Mesodermal cell (in vitro differentiated cells): ENCODE measurements at regions not wholly inside any gene's neighbourhood (a gene's known extent, or its start where the extent isn't known, plus 50 kb on each side); places are given as distances from the start of the nearest gene placed in this dataset.

Source experiments
- H3K27ac ChIP-seq: 2 replicates; pipeline ENCODE4 v1.7.0; 2013; ENCODE audit warnings: mild to moderate bottlenecking, low read depth, low read length, moderate library complexity; ENCODE audit not compliant: severe bottlenecking
- H3K36me3 ChIP-seq: 2 replicates; pipeline ENCODE4 v1.7.1; 2013; ENCODE audit warnings: mild to moderate bottlenecking, low read length, moderate library complexity; ENCODE audit not compliant: control insufficient read depth, insufficient read depth
- H3K4me1 ChIP-seq: one replicate; pipeline ENCODE4 v1.7.1; 2013; ENCODE audit warnings: mild to moderate bottlenecking, low read length; ENCODE audit not compliant: insufficient read depth, control insufficient read depth, poor library complexity, severe bottlenecking
- H3K4me3 ChIP-seq: 2 replicates; pipeline ENCODE4 v1.7.0; 2013; ENCODE audit warnings: low read length, control low read depth, mild to moderate bottlenecking; ENCODE audit not compliant: insufficient read depth, poor library complexity, severe bottlenecking; ENCODE audit errors: extremely low read depth
- H3K9me3 ChIP-seq: 2 replicates; pipeline ENCODE4 v1.7.1; 2013; ENCODE audit warnings: mild to moderate bottlenecking, low read length, moderate library complexity; ENCODE audit not compliant: control insufficient read depth
- WGBS, 2 experiments: methylation state at CpG; one replicate each; pipeline ENCODE4 v1.1.5; 2013; ENCODE audit warnings: missing lambda C conversion rate in 2 of 2; ENCODE audit not compliant: insufficient coverage in 2 of 2; 5-methylcytosine and 5-hydroxymethylcytosine counted together

- Histone ChIP-seq H3K4me1 (peaks cover 3% of the 10 kb centered on the region), H3K9me3 (no peaks in the 10 kb centered on the region), H3K36me3 (no peaks in the 10 kb centered on the region), H3K27ac (no peak overlapping the region), H3K4me3 (no peak overlapping the region)
- WGBS, 2 experiments = 61 to 89% methylated on average over 5 to 7 of the region's 9 CpGs
These were observed 115.1 kb downstream of the ACKR3 start for GRCh38 chr2:236684504-236685256.

DNA sequence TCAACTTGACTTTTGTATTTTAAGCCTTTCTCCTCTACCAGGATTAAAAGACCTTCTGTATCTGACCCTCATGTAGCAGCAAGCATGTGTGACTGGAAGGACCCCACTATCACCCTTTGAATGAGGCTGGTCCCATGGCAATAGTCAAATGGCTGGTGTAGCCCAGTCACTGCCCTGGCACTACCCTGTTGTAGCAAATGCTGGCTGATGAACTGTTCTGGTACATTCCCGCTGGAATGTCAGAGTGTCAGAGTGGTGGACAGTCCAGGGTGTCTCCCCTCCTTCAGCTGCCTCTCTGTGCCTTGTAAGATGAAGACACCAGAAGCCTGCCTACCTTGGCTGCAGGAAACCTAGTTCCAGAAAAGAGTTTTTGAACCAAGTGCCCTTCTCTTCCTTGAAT is 115.7 kb downstream of the ACKR3 start:
- H3K4me1 ChIP-seq = peaks cover 3% of the 10 kb centered on the region
- no peaks in the 10 kb centered on the region for H3K9me3 ChIP-seq
- no peaks in the 10 kb centered on the region for H3K36me3 ChIP-seq
- no peak overlapping the region for H3K4me3 ChIP-seq
- WGBS, 2 experiments = 100% methylated on average over 1 of the region's 1 CpG
- H3K27ac ChIP-seq = no peak overlapping the region

GRCh38 chr2:236685979-236686520 is 116.4 kb downstream of the ACKR3 start:
- Histone ChIP-seq H3K27ac (no peak overlapping the region), H3K9me3 (no peaks in the 10 kb centered on the region), H3K4me1 (peaks cover 3% of the 10 kb centered on the region), H3K4me3 (no peak overlapping the region), H3K36me3 (no peaks in the 10 kb centered on the region)
- 74 to 84% methylated on average over 10 to 11 of the region's 11 CpGs for WGBS, 2 experiments

GRCh38 chr2:236686561-236686960 is 116.9 kb downstream of the ACKR3 start:
- Histone ChIP-seq H3K36me3 (no peaks in the 10 kb centered on the region), H3K4me1 (peaks cover 4% of the 10 kb centered on the region), H3K4me3 (no peak overlapping the region), H3K27ac (no peak overlapping the region), H3K9me3 (no peaks in the 10 kb centered on the region)
- WGBS, 2 experiments = 89 to 90% methylated on average over 2 of the region's 2 CpGs

- peaks cover 8% of the 10 kb centered on the region for H3K4me1 ChIP-seq
- no peak overlapping the region for H3K4me3 ChIP-seq
- H3K27ac ChIP-seq = no peak overlapping the region
- WGBS, 2 experiments = 96 to 100% methylated on average over 7 of the region's 8 CpGs
- H3K9me3 ChIP-seq = no peaks in the 10 kb centered on the region
- H3K36me3 ChIP-seq = no peaks in the 10 kb centered on the region
These were observed 117.8 kb downstream of the ACKR3 start for GRCh38 chr2:236687296-236687965.

GRCh38 chr2:236688157-236688556 is 118.5 kb downstream of the ACKR3 start:
- peak overlapping the region; percentile 10 for H3K27ac ChIP-seq
- WGBS, 2 experiments = 92 to 93% methylated on average over 2 to 3 of the region's 6 CpGs
- no peaks in the 10 kb centered on the region for H3K36me3 ChIP-seq
- H3K4me3 ChIP-seq = no peak overlapping the region
- peaks cover 8% of the 10 kb centered on the region for H3K4me1 ChIP-seq
- H3K9me3 ChIP-seq = no peaks in the 10 kb centered on the region

GRCh38 chr2:236688563-236689392 is 119.2 kb downstream of the ACKR3 start:
- WGBS, 2 experiments = 80 to 82% methylated on average over 19 of the region's 23 CpGs
- H3K4me3 ChIP-seq = no peak overlapping the region
- H3K27ac ChIP-seq = peak overlapping the region; percentile 10
- no peaks in the 10 kb centered on the region for H3K9me3 ChIP-seq
- H3K4me1 ChIP-seq = peaks cover 13% of the 10 kb centered on the region
- H3K36me3 ChIP-seq = no peaks in the 10 kb centered on the region

DNA sequence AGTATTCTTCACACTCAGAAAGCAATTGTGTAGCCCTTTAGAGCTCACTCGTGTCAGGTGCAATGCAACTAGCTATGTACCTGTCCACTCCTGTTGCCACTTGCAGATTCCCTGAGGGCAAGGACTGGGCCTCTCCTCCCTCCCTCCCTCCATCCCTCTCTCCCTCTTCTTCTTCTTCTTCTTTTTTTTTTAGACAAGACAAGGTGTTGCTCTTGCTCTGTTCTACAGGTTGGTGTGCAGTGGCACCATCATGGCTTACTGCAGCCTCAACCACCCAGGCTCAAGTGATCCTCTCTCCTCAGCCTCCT is 119.7 kb downstream of the ACKR3 start:
- Histone ChIP-seq H3K9me3 (no peaks in the 10 kb centered on the region), H3K4me3 (no peak overlapping the region), H3K4me1 (peaks cover 19% of the 10 kb centered on the region), H3K36me3 (no peaks in the 10 kb centered on the region), H3K27ac (no peak overlapping the region)
- WGBS, 2 experiments = 89% methylated on average over 1 of the region's 1 CpG; no CpG with 5 or more reads in 1 of the 2 experiments

- Histone ChIP-seq H3K4me1 (peaks cover 23% of the 10 kb centered on the region), H3K9me3 (no peaks in the 10 kb centered on the region), H3K4me3 (no peak overlapping the region), H3K27ac (no peak overlapping the region), H3K36me3 (no peaks in the 10 kb centered on the region)
- no CpG with 5 or more reads among the region's 3 CpGs for WGBS, 2 experiments
These were observed 120.4 kb downstream of the ACKR3 start for GRCh38 chr2:236689981-236690380.

GRCh38 chr2:236690726-236691125 is 121.1 kb downstream of the ACKR3 start:
- Histone ChIP-seq H3K9me3 (no peaks in the 10 kb centered on the region), H3K36me3 (no peaks in the 10 kb centered on the region), H3K4me1 (peaks cover 23% of the 10 kb centered on the region), H3K4me3 (no peak overlapping the region), H3K27ac (no peak overlapping the region)
- WGBS, 2 experiments = 94 to 95% methylated on average over 2 of the region's 3 CpGs
